ENCODE measurements at regions not wholly inside any gene's neighbourhood (a gene's known extent, or its start where the extent isn't known, plus 50 kb on each side); places are given as distances from the start of the nearest gene placed in this dataset.

DNA sequence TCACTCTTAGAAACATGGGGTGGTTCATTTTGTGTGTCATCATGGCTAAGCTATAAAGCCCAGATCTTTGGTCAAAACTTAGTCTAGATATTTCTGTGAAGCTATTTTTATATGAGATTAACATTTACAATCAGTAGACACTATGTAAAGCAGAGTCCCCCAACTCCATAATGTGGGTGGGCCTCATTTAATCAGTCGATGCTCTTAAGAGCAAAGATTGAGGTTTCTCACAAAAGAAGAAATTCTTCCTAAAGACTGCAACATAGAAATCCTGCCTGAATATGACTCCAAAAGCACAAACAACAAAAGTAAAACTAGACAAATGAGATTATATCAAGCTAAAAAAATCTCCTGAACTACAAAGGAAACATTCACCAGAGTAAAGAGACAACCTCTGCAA lies 642.2 kb downstream of the DIAPH3 start:
- Histone ChIP-seq H3K79me2 (ENCODE audit: control insufficient read depth, insufficient read depth, low read length) (no peaks in the 10 kb centered on the region), H2AFZ (ENCODE audit: control insufficient read depth, low read depth, low read length) (no peak overlapping the region), H3K4me1 (ENCODE audit: control insufficient read depth, insufficient read depth, low read length) (no peaks in the 10 kb centered on the region), H3K9me3 (replicated peaks; ENCODE audit: control insufficient read depth, insufficient read depth, low read length) (no peaks in the 10 kb centered on the region), H3K4me3 (no peak overlapping the region), H4K20me1 (ENCODE audit: control insufficient read depth, insufficient read depth) (no peaks in the 10 kb centered on the region), H3K4me2 (ENCODE audit: control insufficient read depth, insufficient read depth) (no peak overlapping the region), H3K9ac (ENCODE audit: control insufficient read depth, insufficient read depth, low read length) (no peak overlapping the region), H3K27me3 (replicated peaks in 1 of 2; ENCODE audit: control insufficient read depth in 2 of 2, insufficient read depth in 2 of 2, low read length in 1 of 2) (no peaks in the 10 kb centered on the region), H3K27ac (ENCODE audit: control insufficient read depth, insufficient read depth) (no peak overlapping the region), H3K36me3 (ENCODE audit: control insufficient read depth in 2 of 2, insufficient read depth in 2 of 2, low read length in 1 of 2) (no peaks in the 10 kb centered on the region)
- WGBS (ENCODE audit: insufficient coverage, insufficient replicate concordance, low lambda C conversion rate, missing lambda C conversion rate), result 94% methylated on average over 1 of the region's 1 CpG
- intact Hi-C loops (cut with micrococcal nuclease; ENCODE audit: unreplicated experiment), result no loop called here
- SMC1A ChIA-PET (ENCODE audit: uncharacterized antibody, unreplicated experiment), result interaction anchor here (1.0 to 1.2 kb wide), 2 partner anchors 14 to 18 kb away, joined by 3 read pairs; no protein-coding TSS in a partner anchor
- BruUV-seq (replicated peaks), result no TSS peak
- TF ChIP-seq SMAD5 (IDR thresholded peaks at IDR 0.05; ENCODE audit: low read depth) (no peak), RCOR1 (conservative IDR thresholded peaks at IDR 0.05; ENCODE audit: low read depth, low read length) (no peak), SPI1 (IDR thresholded peaks at IDR 0.05; ENCODE audit: borderline replicate concordance, insufficient read depth, low read depth, low read length) (no peak), HCFC1 (IDR thresholded peaks at IDR 0.05; ENCODE audit: low read length) (no peak), RAD51 (IDR thresholded peaks at IDR 0.05) (no peak), SREBF2 (IDR thresholded peaks at IDR 0.05; ENCODE audit: low read length) (no peak), TCF7 (IDR thresholded peaks at IDR 0.05; ENCODE audit: borderline replicate concordance) (no peak), BMI1 (IDR thresholded peaks at IDR 0.05; ENCODE audit: borderline replicate concordance) (no peak), CBX5 (IDR thresholded peaks at IDR 0.05; ENCODE audit: low read depth) (no peak)
- TF ChIP-seq, protein P1, sequence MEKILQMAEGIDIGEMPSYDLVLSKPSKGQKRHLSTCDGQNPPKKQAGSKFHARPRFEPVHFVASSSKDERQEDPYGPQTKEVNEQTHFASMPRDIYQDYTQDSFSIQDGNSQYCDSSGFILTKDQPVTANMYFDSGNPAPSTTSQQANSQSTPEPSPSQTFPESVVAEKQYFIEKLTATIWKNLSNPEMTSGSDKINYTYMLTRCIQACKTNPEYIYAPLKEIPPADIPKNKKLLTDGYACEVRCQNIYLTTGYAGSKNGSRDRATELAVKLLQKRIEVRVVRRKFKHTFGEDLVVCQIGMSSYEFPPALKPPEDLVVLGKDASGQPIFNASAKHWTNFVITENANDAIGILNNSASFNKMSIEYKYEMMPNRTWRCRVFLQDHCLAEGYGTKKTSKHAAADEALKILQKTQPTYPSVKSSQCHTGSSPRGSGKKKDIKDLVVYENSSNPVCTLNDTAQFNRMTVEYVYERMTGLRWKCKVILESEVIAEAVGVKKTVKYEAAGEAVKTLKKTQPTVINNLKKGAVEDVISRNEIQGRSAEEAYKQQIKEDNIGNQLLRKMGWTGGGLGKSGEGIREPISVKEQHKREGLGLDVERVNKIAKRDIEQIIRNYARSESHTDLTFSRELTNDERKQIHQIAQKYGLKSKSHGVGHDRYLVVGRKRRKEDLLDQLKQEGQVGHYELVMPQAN (conservative IDR thresholded peaks at IDR 0.05), result no peak
- TF ChIP-seq, protein P2, sequence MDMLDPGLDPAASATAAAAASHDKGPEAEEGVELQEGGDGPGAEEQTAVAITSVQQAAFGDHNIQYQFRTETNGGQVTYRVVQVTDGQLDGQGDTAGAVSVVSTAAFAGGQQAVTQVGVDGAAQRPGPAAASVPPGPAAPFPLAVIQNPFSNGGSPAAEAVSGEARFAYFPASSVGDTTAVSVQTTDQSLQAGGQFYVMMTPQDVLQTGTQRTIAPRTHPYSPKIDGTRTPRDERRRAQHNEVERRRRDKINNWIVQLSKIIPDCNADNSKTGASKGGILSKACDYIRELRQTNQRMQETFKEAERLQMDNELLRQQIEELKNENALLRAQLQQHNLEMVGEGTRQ (IDR thresholded peaks at IDR 0.05; ENCODE audit: borderline replicate concordance, low read depth, low read length), result no peak
- TF ChIP-seq, protein P3, sequence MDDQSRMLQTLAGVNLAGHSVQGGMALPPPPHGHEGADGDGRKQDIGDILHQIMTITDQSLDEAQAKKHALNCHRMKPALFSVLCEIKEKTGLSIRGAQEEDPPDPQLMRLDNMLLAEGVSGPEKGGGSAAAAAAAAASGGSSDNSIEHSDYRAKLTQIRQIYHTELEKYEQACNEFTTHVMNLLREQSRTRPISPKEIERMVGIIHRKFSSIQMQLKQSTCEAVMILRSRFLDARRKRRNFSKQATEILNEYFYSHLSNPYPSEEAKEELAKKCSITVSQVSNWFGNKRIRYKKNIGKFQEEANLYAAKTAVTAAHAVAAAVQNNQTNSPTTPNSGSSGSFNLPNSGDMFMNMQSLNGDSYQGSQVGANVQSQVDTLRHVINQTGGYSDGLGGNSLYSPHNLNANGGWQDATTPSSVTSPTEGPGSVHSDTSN (IDR thresholded peaks at IDR 0.05; ENCODE audit: insufficient replicate concordance, low read depth, low read length), result no peak
- ATAC-seq (no peak), DNase-seq (ENCODE audit: low read depth, low spot score) (no peak), FAIRE-seq (no peak)
- POLR2A ChIA-PET, result no interaction called here
- RAD21 ChIA-PET (ENCODE audit: unreplicated experiment), result no interaction called here
- in situ Hi-C loops (cut with MboI), result no loop called here
- CTCF ChIA-PET, result interaction anchor here (0.9 to 1.5 kb wide), 2 partner anchors 11 to 12 kb away, joined by 3 read pairs; no protein-coding TSS in a partner anchor
